HuH-7 (cell line): ENCODE measurements at regions not wholly inside any gene's neighbourhood (a gene's known extent, or its start where the extent isn't known, plus 50 kb on each side); places are given as distances from the start of the nearest gene placed in this dataset.

ENCODE experiments used
- DNase-seq: peaks from one replicate; pipeline ENCODE4 v3.0.0; 2011; ENCODE audit warnings: low spot score

DNA sequence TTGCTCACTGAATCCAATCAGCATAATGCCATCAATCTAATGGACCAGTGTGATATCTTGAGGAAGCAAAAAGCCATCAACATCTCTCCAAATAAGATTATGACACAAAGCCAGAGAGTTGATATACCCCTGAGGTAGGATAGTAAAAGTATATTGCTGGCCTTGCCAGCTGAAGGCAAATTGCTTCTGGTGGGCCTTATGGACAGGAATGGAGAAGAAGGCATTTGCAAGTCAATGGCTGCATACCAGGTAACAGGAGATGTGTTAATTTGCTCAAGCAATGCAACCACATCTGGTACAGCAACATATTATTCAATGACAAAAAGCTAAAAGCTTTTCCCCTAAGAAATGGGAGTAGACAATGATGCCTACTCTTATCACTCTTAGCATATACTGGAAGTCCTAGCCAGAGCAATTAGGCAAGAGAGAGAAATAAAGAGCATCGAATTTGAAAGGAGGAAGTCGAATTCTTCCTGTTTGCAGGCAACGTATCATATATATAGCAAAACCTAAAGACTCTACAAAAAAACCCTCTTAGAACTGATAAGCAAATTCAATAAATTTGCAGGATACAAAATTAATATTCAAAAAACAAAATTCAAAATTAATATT is 216.1 kb upstream of the RASA1 start:
- no peak for DNase-seq

DNA sequence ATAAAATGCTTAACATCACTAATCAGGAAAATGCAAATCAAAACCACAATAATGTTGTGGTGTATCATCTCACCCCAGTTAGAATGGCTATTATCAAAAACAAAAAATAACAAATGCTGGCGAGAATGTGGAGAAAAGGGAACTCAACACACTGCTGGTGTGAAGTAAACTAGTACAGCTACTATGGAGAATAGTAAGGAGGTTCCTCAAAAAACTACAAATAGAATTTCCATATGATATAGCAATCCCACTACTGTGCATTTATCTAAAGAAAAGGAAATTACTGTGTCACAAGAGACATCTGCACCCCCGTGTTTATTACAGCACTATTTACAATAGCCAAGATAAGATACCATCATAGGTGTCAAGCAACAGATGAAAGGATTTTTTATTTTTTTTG is 214.5 kb upstream of the RASA1 start:
- DNase-seq = no peak

DNA sequence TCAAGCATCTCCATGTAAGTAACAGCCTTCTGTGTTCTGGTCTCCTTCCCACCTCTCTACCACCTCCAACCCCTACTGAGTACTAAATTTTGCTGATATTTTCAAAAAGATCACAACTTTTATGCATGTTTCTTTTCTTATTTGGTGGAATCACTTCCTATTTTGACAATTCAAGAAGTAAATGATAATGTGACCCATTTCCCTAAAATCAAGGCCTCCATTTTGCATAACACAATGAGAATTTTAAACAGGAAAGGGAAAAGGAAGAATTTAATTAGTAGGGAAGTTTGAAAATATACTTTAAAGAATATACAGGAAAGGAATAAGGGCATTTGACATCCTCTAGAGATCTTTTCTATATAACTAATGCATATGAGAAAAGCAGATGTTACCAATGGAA is 212.9 kb upstream of the RASA1 start:
- no peak for DNase-seq

DNA sequence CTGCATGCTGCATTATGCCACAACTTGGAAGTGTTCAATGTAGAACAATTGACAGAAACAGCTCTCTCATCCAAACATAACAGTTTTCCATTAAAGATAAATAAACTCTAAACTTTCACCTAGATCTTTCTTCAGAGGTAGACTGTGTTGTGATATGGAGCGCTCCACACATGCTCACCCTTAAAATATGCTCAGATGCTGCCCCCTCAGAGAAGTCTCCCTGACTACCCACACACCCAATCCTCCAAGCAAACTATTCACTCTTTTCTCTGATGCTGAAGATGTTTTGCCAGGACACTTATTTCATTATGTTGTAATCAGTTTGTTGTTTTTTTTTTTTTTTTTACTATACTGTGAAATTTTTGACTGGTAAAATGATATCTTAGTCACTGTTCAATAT is 206.6 kb upstream of the RASA1 start:
- no peak for DNase-seq

DNA sequence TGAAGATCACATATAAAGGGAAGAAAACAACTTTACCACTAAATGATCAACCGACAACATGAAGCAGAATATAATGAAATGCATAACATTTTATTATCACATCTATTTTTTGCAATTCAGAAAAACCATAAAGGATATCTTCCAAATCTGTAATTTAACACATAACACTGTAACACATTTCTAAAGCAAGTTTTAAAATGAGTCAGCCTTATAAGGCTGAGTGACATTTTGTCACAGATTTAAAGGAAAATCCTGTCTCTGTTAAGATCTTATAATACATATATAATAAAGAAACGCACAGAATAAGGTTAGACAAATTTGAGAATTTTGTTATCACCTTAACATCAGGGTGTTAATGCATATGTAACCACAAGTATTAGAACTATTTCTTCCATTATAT is 198.4 kb upstream of the RASA1 start:
- no peak for DNase-seq

DNA sequence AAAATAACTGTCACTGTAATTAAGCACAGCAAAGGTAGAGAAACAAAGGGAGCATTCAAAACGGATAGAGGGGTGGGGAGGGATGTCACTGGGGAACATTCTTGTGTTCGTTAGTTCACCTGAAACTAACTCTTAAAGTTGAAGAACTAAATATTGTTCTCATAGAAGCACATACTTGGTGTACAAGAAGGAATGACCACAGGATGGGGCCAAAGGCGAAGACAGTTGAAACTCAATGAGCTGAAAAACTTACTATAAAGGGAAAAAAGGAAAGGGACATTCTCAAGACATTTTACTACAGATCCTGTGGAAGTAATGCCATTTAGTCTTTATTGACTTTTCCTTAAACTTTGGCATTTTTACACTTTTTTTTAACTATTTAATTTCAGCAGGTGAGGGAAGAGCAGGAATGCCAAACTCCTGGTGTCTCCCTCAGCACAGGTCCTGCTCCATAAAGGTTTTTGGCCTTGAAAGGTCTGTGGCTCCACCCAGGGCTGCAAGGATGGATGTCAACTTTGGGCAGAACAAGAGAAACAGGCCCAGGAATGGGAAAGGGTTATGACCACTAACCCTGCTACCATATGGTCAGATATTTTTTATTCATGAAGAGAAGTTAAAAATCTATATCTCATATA is 197.6 kb upstream of the RASA1 start:
- peak; percentile 5 for DNase-seq

DNA sequence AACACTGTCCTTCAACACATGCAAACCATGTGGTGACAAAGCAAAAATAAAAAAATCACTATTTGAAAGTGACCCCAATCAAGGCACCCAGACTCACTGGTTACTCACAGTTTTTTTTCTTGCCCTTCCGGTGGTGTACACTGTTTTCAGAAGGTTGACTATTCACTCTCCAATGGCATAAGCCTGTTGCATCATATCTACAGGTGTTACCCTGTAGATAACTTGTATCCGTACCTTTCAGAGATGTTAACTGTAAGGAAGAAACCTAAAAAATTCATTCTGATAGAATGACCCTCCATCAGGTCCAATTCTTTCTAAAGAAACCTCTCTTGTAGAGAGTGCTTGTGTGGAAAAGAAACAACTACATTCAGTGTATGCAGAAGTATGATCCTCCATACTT is 193.6 kb upstream of the RASA1 start:
- DNase-seq = no peak

DNA sequence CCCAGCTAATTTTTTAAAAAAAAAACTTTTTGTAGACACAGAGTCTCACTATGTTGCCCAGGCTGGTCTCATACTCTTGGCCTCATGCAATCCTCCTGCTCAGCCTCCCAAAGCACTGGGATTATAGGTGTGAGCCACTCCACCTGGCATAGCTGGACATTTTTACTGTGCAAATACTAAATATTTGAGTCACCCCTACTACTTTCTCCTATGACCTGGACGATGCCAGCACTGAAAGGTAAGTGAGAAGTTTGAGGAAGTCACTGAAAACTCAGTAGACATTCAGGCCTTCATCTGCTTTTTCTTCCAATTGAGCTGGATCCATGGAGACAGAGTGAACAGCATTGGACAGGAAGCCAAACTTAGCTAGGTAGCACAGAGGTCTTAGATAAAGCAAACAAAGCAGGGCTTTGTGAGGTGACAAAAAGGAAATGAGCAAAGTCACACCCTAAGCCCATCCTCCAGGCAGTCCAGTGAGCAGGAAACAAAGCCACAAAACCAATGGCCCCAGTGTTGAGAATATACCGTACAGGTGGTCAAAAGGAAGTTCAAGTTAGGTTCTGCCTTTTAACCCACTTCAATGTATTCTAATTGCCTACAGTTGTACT is 192.6 kb upstream of the RASA1 start:
- DNase-seq = peak; percentile 3

DNA sequence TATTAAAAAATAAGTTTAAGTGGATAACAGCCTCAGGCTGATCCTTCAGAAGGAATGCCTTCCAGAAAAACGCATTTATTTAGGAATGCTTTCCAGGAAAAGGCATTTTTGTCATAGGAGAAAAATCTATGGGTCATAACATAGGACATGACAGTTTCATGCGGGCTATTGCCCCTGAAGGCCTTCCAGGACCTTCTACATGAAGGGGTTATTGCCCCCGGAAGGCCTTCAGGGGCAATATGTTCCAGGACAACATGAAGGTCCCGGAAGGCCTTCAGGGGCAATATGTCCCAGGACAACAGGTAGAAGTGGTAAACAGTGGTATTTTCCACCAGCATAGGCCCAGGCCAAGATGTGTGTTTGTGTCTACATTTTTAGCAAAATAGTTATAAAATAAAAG is 191.3 kb upstream of the RASA1 start:
- no peak for DNase-seq

DNA sequence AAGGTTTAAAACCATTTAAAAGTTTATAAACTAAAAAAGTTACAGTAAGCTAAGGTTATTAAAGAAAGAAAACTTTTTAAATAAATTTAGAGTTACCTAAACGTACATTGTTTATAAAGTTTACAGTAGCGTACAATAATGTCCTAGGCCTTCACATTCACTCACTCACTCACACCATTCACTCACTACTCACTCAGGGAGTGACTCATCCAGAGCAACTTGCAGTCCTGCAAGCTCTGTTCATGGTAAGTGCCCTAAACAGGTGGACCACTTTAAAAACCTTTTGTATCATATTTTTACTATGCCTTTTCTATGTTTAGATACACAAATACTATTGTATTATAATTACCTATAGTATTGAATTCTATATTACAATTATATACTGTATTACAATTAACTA is 190.8 kb upstream of the RASA1 start:
- no peak for DNase-seq

DNA sequence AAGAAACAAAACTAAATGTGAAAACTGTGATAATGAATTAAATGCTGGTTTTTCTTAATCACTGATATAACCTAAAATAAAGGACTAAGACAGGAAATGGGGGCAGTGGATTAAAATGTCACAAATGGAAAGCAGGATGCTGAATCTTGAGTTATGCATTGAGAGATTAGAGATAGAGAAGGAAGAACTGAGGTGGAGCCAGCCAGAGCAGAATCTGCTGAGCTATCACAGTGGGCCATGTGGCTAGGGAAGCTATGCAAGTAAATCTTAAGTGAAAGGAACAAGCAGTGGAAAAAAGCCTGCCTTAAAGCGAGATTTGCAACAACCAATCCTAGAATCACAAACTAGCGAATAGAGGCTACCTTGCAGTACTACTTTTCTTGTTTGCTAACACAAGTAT is 188.5 kb upstream of the RASA1 start:
- no peak for DNase-seq

DNA sequence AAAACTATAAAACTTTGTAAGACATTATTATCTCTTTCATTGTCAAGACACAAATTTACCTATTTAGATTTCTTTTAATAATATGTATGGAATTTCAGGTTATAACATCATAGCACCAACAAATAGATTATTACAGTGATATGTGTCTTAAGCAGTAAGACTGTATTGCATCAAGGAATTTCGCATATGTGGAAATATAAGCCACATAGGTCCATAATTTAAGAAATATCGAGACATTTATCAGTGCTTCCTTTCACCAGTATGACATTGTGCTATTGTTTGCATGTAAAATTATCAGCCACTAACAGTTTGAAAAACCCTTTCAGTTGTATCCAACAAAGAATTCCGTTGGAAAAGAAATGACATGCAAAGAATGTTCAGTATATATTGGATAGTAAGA is 186.7 kb upstream of the RASA1 start:
- DNase-seq = no peak

DNA sequence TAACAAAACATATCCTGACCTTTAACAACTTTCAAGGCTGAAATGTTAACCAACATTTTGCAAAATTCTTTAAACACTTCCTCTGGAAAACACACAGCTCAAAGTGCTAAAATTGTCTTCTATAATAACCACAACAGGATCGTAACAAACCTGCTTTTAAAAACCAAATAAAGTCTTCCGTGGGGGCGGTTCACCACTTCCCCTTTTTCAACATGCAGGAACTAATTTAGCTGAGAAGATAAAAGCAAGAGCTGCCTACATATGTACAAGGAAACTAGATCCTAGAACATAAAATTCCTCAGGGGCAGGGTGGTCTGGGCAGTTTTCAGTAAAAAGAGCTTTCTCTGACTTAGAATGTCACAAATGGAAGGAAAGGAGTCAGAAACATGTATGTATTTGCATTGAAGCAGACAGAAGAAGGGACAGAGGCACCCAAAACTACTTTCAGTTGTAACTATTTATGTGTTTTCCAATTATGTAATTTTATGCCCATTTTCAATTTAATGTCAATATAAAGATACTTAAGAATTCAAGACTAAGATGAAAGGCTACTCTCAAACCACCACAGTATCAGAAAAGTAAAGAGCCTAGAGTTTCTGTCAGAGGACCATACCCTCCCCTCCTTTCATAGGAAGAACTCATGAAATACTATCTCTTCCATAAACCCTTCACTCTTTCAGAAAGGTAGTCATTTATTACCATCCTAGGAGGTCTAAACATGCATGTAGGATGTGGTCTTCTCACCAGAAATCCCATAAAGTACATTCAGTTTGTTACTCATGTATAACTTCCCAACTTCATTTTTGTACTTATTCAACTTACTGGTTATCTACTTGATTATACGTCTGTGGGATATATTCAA is 185.9 kb upstream of the RASA1 start:
- no peak for DNase-seq

DNA sequence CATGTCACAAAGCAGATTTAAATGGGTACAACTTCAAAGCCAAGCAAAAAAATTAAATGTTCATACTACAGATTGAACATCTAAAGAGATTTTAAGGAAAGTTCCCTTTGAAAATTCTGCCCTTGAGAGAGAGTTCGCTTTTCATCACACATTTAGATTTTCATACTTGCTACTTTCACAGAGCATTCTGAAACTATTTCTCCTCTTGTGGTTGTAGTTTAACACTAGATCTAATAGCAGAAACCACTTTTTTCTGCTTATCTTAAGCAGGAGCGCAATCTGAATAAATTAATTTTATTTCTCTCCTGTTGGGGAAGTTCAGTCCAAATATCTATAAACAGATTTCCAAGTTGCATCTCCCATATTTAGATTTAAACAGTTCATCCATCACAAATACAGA is 173.3 kb upstream of the RASA1 start:
- DNase-seq = no peak

DNA sequence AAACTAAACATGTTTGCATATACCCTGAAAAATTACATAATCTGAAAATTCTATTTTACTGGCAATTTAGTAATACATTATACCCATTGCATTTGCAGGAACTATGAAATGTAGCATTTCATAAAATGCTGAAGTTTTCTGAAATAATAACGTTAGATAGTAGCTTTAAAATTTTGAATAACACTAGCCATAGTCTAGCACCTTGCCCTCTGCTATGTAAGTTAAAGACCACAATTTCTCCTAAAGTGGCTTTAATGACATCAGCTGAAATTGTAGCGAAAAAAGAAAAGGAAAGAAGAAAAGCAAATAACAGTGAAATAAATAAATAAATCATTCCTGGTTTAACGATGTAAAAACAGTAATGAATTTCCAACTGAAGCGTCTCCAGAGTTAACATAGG is 172.8 kb upstream of the RASA1 start:
- no peak for DNase-seq

DNA sequence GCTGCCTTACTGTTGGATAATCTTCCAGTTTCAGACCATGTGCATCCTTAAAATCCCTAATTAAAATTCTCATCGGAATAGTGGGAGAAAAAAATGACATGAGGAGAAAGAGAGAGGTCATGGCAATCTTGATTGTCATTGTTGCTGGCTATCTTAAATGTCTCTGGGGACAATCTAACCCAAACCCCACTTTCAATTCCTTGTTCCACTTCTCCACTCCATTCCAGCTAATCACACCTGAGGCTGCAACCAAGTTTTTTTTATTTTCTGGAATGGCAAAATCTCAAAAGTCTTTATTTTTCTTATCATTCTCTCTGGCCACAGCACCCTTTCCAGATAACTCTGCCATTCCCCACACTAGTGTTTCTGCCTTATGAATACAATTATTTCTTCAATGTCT is 171.9 kb upstream of the RASA1 start:
- no peak for DNase-seq

DNA sequence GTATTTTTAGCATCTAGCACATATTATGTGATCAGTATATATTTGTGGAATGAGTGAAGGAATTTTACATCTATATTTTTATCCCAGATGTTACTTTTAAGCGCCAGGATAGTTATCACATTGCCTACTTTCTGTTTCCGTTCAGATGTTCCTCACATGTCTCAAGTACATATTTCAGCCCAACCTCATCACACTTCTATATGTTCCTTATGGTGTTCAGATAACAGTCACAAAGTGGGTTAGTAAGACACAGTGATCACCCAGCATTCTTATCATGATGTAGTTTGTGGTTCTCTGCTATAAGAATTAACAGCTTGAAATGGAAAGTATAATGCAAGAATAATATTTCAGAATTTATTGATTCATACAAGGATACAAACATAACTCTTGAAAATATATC is 170.0 kb upstream of the RASA1 start:
- no peak for DNase-seq

DNA sequence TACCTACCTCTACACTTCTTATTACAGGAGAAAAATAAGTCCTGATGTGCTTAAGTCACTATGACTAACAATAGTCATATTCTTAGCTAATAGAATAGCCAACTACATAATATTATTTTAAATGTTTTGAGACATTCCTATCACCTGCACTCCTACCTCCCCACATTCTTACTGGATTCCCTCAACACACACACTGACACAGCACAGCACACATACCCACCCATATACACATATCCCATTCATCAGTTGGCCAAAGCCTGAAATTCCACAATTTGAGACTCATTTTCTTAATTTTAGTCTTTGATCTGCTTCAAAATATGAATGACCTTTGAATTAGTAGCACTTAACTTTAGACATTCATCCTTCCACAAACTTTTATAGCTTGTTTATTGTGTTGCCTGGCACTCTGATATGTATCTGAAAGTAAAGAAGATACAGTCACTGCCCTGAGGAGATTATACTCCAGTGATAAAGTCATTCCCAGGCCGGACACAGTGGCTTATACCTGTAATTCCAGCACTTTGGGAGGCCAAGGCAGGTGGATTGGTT is 168.3 kb upstream of the RASA1 start:
- no peak for DNase-seq

DNA sequence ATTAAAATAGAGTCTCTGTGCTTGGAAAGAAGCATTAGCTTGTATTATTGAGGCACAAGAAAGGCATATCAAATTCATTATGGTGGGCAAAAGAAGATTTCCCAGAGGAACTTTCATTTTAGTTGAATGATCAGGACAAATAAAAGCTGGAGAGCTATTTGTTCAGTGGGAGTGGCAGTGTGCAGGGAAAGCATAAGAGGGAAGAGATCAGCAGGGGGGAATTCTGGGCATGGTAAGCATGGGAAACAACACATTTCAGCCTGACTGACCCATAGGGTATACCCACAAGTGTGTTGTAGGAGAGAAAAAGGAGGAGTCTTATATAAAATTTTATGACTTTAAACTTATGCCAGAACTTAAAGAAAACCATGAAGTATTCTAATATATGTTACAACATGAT is 167.7 kb upstream of the RASA1 start:
- DNase-seq = peak; percentile 6

DNA sequence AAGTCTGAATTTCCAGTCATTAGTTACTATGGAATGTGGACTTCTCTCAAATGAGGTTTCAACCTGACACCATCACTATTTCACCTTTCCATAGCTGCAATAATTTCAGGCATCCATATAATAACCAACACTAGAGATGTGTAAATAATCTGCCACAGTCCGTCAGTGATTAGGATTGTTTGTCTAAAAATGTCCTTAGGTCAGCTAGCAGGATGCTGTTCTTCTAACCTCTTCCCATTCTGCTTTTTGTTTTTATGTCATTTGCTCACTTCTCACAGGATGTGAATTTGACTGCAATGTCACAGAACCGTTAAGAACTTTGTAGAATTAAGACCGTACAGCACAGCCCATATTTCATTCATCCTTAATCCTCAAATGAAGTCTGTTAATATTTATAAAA is 166.4 kb upstream of the RASA1 start:
- no peak for DNase-seq

DNA sequence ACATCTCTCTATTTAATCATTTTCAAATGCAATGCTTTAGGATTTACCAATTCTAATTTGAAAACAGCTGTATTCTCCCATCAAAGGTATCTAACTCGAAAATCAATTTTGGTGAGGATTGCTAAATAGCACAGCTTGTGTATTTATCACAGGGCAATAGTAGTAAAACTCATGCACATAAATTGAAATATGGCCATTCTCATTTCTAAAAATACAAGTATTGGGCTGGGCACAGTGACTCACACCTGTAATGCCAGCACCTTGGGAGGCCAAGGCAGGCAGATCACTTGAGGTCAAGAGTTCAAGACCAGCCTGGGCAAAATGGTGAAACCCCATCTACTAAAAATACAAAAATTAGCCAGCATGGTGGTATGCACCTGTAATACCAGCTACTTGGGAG is 164.8 kb upstream of the RASA1 start:
- DNase-seq = no peak

DNA sequence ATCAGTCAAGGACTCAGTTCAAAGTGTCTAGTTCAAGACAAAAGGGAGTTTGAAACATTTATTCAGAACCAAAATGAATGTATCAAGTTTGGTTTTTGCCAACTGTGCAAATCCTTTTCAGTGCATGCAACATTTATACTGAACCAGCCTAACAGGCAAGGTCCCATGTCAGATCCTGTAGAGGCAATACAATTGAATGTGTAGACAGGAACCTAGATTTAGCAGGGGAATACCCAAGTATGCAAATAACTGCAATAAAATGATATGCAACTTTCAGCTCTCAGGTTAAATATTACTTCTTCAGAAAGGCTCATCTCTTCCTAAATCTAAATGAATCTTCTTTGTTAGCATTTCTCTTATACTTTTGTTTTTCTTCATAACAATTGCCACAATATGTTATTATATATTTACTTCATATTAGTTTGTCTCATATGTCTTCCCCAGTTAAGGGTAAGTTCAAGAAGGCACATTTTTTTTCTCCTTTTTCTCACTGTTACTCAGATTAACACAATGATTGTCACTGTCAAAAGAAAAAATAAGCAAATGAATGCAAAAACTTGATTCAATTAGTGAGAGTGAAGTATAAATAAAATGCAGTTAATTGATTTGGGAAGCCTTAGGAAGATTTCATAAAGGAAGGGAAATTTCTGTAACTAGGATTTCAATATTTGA is 163.9 kb upstream of the RASA1 start:
- DNase-seq = peak; percentile 6
